ENCODE measurements at regions not wholly inside any gene's neighbourhood (a gene's known extent, or its start where the extent isn't known, plus 50 kb on each side); places are given as distances from the start of the nearest gene placed in this dataset.

- POLR2A ChIA-PET, result no interaction called here
- DNase-seq, result no peak
- no peak overlapping the region for H3K4me3 Mint-ChIP-seq
- no peaks in the 10 kb centered on the region for H3K36me3 Mint-ChIP-seq
- H3K9me3 Mint-ChIP-seq, result peaks cover 0 to 17% (median 2%) of the 10 kb centered on the region in 9 donors
- no peak for ATAC-seq
- peaks cover 0 to 29% (median 5%) of the 10 kb centered on the region in 5 donors for H3K27me3 Mint-ChIP-seq
- H3K4me1 Mint-ChIP-seq, result no peaks in the 10 kb centered on the region
- H3K27ac Mint-ChIP-seq, result no peak overlapping the region
These were observed 380.7 kb downstream of the INSC start for GRCh38 chr11:15495462-15495861.

DNA sequence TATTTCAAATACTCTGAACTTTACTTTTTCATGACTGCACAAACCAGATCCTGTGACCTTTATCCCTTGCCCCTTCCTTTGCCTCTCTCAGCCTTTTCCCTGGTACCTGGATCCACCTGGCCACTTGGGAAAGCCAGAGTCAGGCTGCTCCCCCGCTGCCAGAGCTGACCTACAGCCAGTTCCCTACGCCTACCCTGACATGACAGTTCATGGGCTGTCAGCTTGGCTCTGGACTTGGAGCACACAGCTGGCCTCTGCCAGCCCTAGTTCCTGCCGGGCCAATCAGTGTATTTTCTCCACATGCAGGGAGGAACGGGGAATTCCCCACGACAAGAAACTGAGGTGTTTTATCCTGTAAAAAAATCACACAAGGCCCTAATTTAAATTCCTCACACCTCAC is 382.6 kb downstream of the INSC start:
- H3K27ac Mint-ChIP-seq, result no peak overlapping the region
- H3K9me3 Mint-ChIP-seq, result peaks cover 0 to 10% (median 0%) of the 10 kb centered on the region in 9 donors
- ATAC-seq (no peak), DNase-seq (no peak)
- no peak overlapping the region for H3K4me3 Mint-ChIP-seq
- POLR2A ChIA-PET, result no interaction called here
- no peaks in the 10 kb centered on the region for H3K36me3 Mint-ChIP-seq
- H3K27me3 Mint-ChIP-seq, result peaks cover 0 to 22% (median 3%) of the 10 kb centered on the region in 5 donors
- H3K4me1 Mint-ChIP-seq, result no peaks in the 10 kb centered on the region

DNA sequence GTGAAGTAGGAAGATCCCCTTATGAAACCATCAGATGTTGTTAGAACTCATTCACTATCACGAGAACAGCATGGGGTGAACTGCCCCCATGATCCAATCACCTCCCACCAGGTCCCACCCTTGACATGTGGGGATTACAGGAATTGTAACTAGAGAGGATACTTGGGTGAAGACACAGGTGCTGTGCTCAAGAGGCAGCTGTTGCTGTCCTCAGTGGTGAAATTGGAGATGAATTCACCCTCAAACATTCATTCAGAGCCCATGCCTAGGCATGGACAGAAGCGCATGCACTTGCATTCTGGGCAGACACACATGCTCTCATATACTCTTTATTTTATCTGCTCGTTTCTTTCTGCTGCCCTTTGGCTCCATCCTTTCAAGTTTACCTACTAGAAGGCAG is 385.0 kb downstream of the INSC start:
- Mint-ChIP-seq H3K36me3 (no peaks in the 10 kb centered on the region), H3K27me3 (peaks cover 0 to 12% (median 3%) of the 10 kb centered on the region in 5 donors), H3K4me1 (no peaks in the 10 kb centered on the region), H3K4me3 (no peak overlapping the region), H3K9me3 (peaks cover 0 to 7% (median 0%) of the 10 kb centered on the region in 9 donors), H3K27ac (no peak overlapping the region)
- POLR2A ChIA-PET, result no interaction called here
- DNase-seq (no peak), ATAC-seq (no peak)

DNA sequence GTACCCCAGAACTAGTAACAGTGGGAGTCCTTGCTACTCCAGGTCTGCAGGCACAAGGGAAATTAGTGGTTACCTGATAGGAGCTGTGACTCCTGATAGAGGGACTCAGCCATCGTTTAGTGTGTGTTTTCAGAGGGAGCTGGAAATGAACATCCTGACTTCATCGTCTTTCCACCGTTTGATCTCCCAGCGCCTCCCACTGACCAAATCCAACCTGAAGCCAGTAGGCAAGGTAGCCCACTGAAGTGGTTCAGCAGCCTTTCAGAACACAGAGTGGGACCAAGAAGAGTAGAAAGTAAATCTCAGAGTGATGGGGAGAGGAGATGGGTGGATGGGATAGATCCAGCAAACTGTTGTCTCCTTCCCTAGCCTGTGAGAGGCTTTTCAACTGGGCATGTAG is 385.9 kb downstream of the INSC start:
- ATAC-seq (no peak), DNase-seq (no peak)
- H3K9me3 Mint-ChIP-seq, result peaks cover 0 to 7% (median 0%) of the 10 kb centered on the region in 9 donors
- no peaks in the 10 kb centered on the region for H3K36me3 Mint-ChIP-seq
- H3K27ac Mint-ChIP-seq, result no peak overlapping the region
- no peak overlapping the region for H3K4me3 Mint-ChIP-seq
- POLR2A ChIA-PET, result no interaction called here
- no peaks in the 10 kb centered on the region for H3K4me1 Mint-ChIP-seq
- peaks cover 0 to 12% (median 3%) of the 10 kb centered on the region in 5 donors for H3K27me3 Mint-ChIP-seq

- Mint-ChIP-seq H3K27me3 (peaks cover 0 to 12% (median 0%) of the 10 kb centered on the region in 5 donors), H3K4me1 (no peaks in the 10 kb centered on the region), H3K36me3 (no peaks in the 10 kb centered on the region), H3K9me3 (peaks cover 0 to 7% (median 0%) of the 10 kb centered on the region in 9 donors), H3K4me3 (no peak overlapping the region), H3K27ac (no peak overlapping the region)
- DNase-seq (no peak), ATAC-seq (no peak)
- POLR2A ChIA-PET, result no interaction called here
These were observed 386.8 kb downstream of the INSC start for GRCh38 chr11:15501566-15501965.

GRCh38 chr11:15505155-15505554 is 390.4 kb downstream of the INSC start:
- Mint-ChIP-seq H3K27ac (no peak overlapping the region), H3K9me3 (peaks cover 0 to 10% (median 1%) of the 10 kb centered on the region in 9 donors), H3K27me3 (peaks cover 0 to 5% (median 0%) of the 10 kb centered on the region in 5 donors), H3K36me3 (no peaks in the 10 kb centered on the region), H3K4me1 (no peaks in the 10 kb centered on the region), H3K4me3 (no peak overlapping the region)
- no peak for ATAC-seq
- no peak for DNase-seq
- POLR2A ChIA-PET, result no interaction called here

- DNase-seq (no peak), ATAC-seq (no peak)
- no peaks in the 10 kb centered on the region for H3K36me3 Mint-ChIP-seq
- H3K27me3 Mint-ChIP-seq, result peaks cover 0 to 3% (median 0%) of the 10 kb centered on the region in 5 donors
- H3K27ac Mint-ChIP-seq, result no peak overlapping the region
- POLR2A ChIA-PET, result no interaction called here
- no peaks in the 10 kb centered on the region for H3K4me1 Mint-ChIP-seq
- H3K4me3 Mint-ChIP-seq, result no peak overlapping the region
- peaks cover 0 to 10% (median 3%) of the 10 kb centered on the region in 9 donors for H3K9me3 Mint-ChIP-seq
These were observed 392.9 kb downstream of the INSC start for GRCh38 chr11:15507592-15507991.

GRCh38 chr11:15509082-15509481 is 394.4 kb downstream of the INSC start:
- POLR2A ChIA-PET, result no interaction called here
- Mint-ChIP-seq H3K4me3 (no peak overlapping the region), H3K27me3 (peaks cover 0 to 3% (median 0%) of the 10 kb centered on the region in 5 donors), H3K36me3 (no peaks in the 10 kb centered on the region), H3K9me3 (peaks cover 0 to 9% (median 4%) of the 10 kb centered on the region in 9 donors), H3K4me1 (no peaks in the 10 kb centered on the region), H3K27ac (no peak overlapping the region)
- ATAC-seq (no peak), DNase-seq (no peak)

- POLR2A ChIA-PET, result no interaction called here
- H3K27me3 Mint-ChIP-seq, result peaks cover 0 to 20% (median 5%) of the 10 kb centered on the region in 5 donors
- peaks cover 5 to 35% (median 16%) of the 10 kb centered on the region in 9 donors for H3K9me3 Mint-ChIP-seq
- H3K36me3 Mint-ChIP-seq, result peaks cover 0 to 16% (median 0%) of the 10 kb centered on the region in 3 donors
- no peak for ATAC-seq
- DNase-seq, result no peak
- H3K27ac Mint-ChIP-seq, result no peak overlapping the region
- H3K4me3 Mint-ChIP-seq, result no peak overlapping the region
- no peaks in the 10 kb centered on the region for H3K4me1 Mint-ChIP-seq
These were observed 404.5 kb downstream of the INSC start for GRCh38 chr11:15519124-15519791.

DNA sequence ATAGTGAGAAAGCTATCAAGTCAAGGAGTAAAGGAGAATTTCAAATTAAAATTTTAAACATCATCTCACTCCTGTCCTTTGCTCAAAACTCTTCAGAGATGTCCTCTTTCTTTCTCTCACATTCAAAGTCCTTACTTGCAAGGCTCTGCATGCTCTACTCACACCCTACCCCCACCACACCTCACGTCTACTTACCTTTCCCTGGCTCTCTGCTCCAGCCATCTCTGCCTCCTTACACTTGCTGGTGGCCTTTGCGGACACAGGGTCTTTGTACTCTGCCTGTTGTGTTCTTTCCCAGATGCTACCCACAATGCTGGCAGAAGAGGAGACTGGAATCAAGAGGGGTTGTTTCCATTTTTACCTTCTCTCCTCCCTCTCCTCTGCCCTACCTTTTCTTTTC is 405.2 kb downstream of the INSC start:
- Mint-ChIP-seq H3K9me3 (peaks cover 7 to 36% (median 14%) of the 10 kb centered on the region in 9 donors), H3K27ac (no peak overlapping the region), H3K4me3 (no peak overlapping the region), H3K4me1 (no peaks in the 10 kb centered on the region), H3K36me3 (peaks cover 0 to 13% (median 0%) of the 10 kb centered on the region in 3 donors), H3K27me3 (peaks cover 0 to 20% (median 5%) of the 10 kb centered on the region in 5 donors)
- POLR2A ChIA-PET, result no interaction called here
- DNase-seq (no peak), ATAC-seq (no peak)

GRCh38 chr11:15523543-15523942 is 408.8 kb downstream of the INSC start:
- POLR2A ChIA-PET, result no interaction called here
- H3K36me3 Mint-ChIP-seq, result peaks cover 0 to 10% (median 0%) of the 10 kb centered on the region in 3 donors
- peaks cover 12 to 38% (median 22%) of the 10 kb centered on the region in 9 donors for H3K9me3 Mint-ChIP-seq
- no peak overlapping the region for H3K27ac Mint-ChIP-seq
- ATAC-seq (no peak), DNase-seq (no peak)
- no peaks in the 10 kb centered on the region for H3K4me1 Mint-ChIP-seq
- peaks cover 0 to 20% (median 5%) of the 10 kb centered on the region in 5 donors for H3K27me3 Mint-ChIP-seq
- no peak overlapping the region for H3K4me3 Mint-ChIP-seq

DNA sequence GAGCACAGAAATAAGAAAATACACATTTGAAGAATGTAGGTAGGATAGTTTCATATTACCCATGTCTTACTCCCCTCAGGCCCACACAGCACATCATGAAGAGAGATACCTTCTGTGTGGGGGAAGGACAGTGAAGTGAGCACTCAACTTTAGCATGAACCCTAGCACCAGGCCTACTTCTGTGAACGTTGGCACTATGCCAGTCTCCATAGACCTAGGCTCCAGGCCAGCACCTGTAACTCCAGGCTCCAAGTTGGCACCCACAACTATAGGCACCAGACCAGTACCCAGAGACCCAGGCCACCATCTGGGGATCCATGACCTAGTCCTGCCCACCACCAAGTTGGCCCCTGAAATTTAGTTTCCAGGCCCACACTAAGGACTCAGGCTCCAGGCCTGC is 410.9 kb downstream of the INSC start:
- Mint-ChIP-seq H3K4me3 (no peak overlapping the region), H3K27me3 (peaks cover 0 to 20% (median 2%) of the 10 kb centered on the region in 5 donors)
- no peak for ATAC-seq

GRCh38 chr11:15526032-15526431 is 411.3 kb downstream of the INSC start:
- H3K27me3 Mint-ChIP-seq, result peaks cover 0 to 20% (median 2%) of the 10 kb centered on the region in 5 donors
- H3K4me3 Mint-ChIP-seq, result no peak overlapping the region
- no peak overlapping the region for H3K27ac Mint-ChIP-seq
- H3K4me1 Mint-ChIP-seq, result no peaks in the 10 kb centered on the region
- ATAC-seq (no peak), DNase-seq (no peak)
- peaks cover 12 to 36% (median 21%) of the 10 kb centered on the region in 9 donors for H3K9me3 Mint-ChIP-seq
- peaks cover 0 to 10% (median 0%) of the 10 kb centered on the region in 3 donors for H3K36me3 Mint-ChIP-seq
- POLR2A ChIA-PET, result no interaction called here

More for the DNA sequence above, 410.9 kb downstream of the INSC start:
- POLR2A ChIA-PET, result no interaction called here
- peaks cover 12 to 36% (median 20%) of the 10 kb centered on the region in 9 donors for H3K9me3 Mint-ChIP-seq
- no peaks in the 10 kb centered on the region for H3K4me1 Mint-ChIP-seq
- H3K36me3 Mint-ChIP-seq, result peaks cover 0 to 10% (median 0%) of the 10 kb centered on the region in 3 donors
- no peak overlapping the region for H3K27ac Mint-ChIP-seq
- DNase-seq, result no peak

All from naive thymus-derived CD8-positive, alpha-beta T cell (primary cell).